Dedifferentiated amniotic fluid mesenchymal stem cell (primary cell): ENCODE measurements at regions not wholly inside any gene's neighbourhood (a gene's known extent, or its start where the extent isn't known, plus 50 kb on each side); places are given as distances from the start of the nearest gene placed in this dataset.
"Not testable (repeated sequence)": the region's sequence is repeated elsewhere in the genome, so short reads cannot be mapped to it uniquely, and the experiment has no call there.

ENCODE experiments used
- DNase-seq: peaks from one replicate; pipeline ENCODE4 v3.0.0-alpha.2; 2016; ENCODE audit errors: extremely low spot score

GRCh38 chr5:9733486-9733885 is 103.3 kb upstream of the TAS2R1 start:
- no peak for DNase-seq

GRCh38 chr5:9731159-9731558 is 101.0 kb upstream of the TAS2R1 start:
- no peak for DNase-seq

GRCh38 chr5:9728261-9728660 is 98.1 kb upstream of the TAS2R1 start:
- DNase-seq: no peak

GRCh38 chr5:9726931-9727330 is 96.8 kb upstream of the TAS2R1 start:
- DNase-seq: no peak

DNA sequence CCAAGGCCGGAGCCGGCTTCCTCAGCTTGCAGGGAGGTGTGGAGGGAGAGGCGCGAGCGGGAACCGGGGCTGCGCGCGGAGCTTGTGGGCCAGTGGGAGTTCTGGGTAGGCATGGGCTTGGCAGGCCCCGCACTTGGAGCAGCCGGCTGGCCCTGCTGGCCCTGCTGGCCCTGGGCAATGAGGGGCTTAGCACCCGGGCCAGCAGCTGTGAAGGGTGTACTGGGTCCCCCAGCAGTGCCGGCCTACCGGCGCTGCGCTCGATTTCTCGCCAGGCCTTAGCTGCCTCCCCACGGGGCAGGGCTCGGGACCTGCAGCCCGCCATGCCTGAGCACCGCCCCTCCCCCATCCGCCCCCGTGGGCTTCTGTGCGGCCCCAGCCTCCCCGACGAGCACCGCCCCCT is 95.1 kb upstream of the TAS2R1 start:
- DNase-seq: not testable (repeated sequence)

DNA sequence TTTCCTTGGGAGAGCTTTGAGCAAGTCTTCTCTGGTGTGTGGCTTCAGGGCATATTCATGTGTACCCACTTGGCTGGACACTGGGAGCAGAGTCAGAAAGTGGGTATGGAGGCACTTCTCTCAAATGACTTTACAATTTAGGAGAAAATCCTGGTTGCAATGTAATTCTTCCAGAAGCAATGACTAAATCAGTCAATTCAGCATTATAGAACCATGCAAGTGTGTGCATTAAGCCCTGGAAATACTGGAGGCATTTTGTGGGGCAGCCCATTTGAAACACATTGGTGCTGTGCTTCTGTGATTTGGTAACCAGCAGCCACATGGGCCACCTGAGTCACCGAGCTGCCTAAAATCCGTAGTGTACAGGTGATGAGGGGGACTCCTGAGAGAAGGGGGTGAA is 94.6 kb upstream of the TAS2R1 start:
- DNase-seq: no peak

DNA sequence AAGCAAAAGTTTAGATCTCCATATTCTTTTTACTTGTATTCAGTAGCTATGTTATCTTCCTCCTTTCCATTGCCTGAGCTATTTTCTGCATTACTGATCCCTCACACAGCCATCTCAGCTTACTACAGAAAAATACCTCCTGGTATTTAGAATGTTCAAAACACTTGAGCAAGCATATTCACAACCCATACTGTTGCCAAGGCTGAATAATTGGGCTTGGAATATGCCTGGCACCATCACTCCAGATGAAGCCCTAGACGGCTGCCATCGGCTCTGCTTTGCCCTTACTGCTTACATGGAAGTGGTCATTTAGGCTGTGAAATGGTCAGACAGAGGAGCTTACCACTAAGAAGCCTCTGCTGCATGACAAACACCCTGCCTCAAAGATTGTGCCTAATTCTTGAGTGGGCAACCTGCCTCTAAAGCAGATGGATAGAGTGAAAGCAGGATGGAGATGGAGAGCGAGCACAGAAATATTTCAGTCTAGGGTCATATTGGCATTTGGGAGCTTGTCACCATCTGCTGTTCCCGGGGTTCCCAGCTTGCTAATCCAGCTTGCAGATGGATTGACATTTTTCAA is 92.5 kb upstream of the TAS2R1 start:
- DNase-seq: no peak

DNA sequence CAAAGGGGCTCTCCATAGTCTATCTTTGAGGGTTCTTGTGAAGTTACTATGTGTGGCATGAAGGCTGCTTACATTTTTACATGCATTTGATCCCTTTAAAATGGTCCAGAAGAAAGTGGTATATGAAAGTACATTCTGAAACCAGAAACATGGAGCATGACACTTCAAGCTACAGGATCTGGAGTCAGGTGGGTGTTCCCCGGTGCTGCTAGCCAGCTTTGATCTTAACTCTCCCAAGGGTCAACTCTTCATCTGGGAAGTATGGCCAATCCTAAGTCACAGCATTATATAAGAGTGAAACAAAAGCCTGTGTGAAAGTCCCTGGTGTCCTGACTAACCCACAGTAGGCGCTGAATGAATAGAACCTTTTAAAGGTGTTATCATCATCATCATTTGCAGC is 91.0 kb upstream of the TAS2R1 start:
- DNase-seq: no peak

DNA sequence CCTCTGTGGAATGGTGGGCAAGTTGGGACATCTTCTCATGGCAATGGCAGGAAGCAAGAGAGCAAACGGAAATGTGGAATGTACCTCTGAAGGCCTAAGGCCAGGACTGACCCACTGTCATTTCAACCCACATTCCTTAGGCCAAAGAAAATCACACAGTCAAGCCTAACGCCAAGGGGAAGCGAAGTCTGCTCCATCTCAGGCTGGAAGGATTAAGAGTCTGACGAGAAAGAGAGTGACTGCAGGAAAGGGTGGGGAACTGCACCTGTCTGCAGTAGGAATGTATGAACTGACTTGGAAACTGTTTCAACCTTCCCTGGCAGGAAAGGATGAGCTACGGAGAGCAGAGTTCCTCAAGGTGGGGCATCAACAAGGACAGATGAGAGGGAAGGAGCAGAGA is 90.2 kb upstream of the TAS2R1 start:
- no peak for DNase-seq

- peak; percentile 22 for DNase-seq
Observed at GRCh38 chr5:9716838-9717281, 86.7 kb upstream of the TAS2R1 start.

DNA sequence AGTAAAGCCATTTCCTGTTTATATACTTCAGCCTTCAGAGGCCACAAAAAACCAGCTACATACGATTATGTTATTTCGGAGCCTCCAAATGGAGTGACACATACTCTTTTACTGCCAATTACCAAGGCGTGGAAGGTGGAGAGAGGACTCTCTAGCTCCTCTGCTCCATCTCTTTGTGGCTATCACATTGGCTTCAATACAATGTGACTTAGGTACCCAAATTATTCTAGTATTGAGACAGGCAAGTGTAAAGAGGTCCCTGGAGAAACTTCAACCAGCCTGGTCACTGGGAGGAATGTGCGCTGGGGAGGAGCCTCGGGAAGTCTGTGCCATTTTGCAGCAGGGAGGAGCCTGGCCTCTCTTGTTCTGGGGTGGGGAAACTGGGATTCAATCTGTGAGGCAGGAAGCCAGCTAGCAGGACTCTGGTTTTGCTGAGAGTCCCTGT is 85.8 kb upstream of the TAS2R1 start:
- no peak for DNase-seq

- DNase-seq: no peak
Observed at GRCh38 chr5:9713959-9714586, 83.9 kb upstream of the TAS2R1 start.

DNA sequence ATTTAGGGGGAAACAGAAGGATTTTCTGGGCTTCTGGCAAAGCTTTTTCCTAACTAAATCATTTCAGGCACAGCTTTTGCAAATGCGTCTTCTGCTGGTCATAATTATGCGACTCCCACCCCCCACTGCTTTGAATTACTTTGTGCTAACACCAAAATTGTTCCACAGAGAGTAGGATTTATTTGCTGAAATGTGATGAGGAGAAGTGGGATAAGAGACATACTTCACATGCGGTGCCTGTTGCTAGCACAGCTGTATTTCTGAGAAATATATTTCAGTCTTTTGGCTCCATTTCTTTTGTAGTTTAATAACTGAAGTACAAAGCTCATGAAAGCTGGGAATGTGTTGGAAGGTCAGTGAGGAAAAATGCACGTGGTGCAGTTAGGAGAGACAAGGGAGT is 83.2 kb upstream of the TAS2R1 start:
- no peak for DNase-seq

GRCh38 chr5:9712911-9713310 is 82.8 kb upstream of the TAS2R1 start:
- no peak for DNase-seq

- DNase-seq: peak; percentile 66
Observed at GRCh38 chr5:9712506-9712905, 82.4 kb upstream of the TAS2R1 start.

DNA sequence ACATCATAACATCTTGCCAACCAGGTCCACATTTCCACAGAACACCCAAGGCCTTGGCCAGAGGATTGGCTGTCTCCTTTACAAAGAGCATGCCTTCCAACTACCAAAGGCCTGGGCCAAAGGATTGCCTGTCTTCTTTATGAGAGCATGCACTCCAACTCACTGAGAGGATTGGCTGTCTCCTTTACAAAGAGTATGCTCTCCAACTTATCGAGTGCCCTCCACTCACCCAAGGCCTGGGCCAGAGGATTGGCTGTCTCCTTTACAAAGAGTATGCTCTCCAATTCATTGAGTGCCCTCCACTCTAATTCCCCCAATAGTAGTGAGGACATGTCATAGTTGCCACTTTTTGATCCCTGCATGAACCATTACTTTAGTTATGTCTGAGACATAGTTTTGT is 79.9 kb upstream of the TAS2R1 start:
- no peak for DNase-seq

DNA sequence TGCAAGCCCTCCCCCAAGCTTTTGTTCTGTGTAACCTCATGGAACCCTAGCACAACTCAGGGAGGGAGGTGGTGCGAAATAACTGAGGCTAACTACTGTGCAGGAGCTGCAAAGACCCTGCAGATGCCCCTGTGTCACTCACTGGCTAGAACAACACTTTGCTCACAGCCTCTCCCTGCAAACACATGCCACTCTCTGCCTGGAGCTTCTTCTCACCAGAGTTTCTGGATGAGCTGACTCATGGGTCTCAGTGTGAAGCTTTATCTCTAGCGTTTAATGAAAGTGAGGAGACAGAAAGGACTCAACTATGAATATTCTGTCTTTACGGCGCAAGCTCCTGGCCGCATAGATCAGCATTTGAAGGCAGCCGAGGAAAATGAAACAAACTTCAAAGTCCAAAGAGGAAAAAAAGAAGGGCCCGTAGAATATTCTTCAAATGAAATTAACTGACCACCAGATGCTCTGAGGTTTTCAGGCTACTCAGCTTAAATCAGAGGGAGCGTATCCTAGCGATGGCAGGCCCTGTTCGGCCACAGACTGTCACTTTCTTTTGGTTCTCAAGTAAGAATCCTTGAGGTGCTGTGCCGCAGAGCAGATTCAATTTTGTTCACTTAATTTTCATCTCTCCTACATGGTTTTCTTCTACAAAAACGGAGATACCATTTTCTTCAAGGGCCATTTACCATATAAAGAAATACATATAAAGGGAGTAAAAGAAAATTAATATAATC is 77.7 kb upstream of the TAS2R1 start:
- DNase-seq: no peak

- DNase-seq: peak; percentile 36
Observed at GRCh38 chr5:9699681-9700080, 69.5 kb upstream of the TAS2R1 start.

- DNase-seq: no peak
Observed at GRCh38 chr5:9698841-9699240, 68.7 kb upstream of the TAS2R1 start.

DNA sequence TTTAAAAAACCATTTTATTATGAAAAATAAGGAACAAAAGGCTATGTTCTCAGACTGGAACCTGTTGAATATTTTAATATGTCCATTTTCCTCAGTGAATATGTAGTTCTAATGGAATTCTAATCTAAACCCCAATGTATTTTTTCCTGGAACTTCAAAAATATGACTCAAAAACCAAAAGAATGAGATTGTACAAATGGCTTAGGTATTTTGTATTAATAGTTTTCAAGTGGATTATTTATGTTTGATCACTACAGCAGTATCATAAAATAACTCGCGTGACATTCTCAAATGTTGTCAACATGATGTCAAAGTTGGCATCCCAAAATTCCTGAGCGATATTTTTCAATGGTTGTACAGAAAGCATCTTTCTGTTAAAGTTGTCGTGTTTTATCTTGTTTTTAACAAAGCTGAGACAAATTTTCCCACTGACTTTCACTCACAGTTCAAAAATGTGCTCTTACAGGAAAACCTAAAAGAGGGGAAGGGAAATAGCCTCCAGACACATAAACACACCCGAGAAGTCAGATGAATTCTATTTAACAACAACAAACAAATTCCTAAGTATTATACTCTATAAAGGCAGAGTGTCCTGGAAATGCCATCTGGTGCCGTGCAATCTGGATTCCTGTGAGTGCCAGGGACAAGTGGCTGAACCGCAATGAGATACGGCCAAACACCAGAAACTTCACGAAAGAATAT is 68.1 kb upstream of the TAS2R1 start:
- peak; percentile 71 for DNase-seq

DNA sequence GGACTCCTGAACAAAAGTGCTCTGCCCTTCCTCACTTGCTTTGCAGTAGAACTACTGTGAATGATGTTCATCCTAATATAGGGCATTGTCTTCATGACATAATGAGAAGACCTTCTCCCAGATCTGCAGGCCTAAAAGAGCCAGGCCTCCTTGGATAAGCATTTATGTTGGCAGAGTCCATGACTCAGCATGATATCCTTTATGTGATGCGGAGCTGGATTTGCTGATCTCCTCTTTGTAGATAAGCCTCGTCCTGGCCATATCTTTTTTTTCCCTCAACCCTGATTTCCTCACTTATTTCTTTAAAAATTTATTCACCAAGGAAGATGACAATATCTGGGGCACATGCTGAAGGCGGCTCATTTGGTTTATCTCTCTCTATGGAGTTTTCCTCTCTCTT is 62.4 kb upstream of the TAS2R1 start:
- no peak for DNase-seq

- DNase-seq: no peak
Observed at GRCh38 chr5:9691261-9691660, 61.1 kb upstream of the TAS2R1 start.

GRCh38 chr5:9690751-9691150 is 60.6 kb upstream of the TAS2R1 start:
- DNase-seq: no peak
